GM12891 (cell line): ENCODE measurements at regions not wholly inside any gene's neighbourhood (a gene's known extent, or its start where the extent isn't known, plus 50 kb on each side); places are given as distances from the start of the nearest gene placed in this dataset.

ENCODE experiments used
- DNase-seq: peaks from one replicate; pipeline ENCODE4 v3.0.0; 2011; ENCODE audit warnings: low spot score; ENCODE audit not compliant: insufficient read length
- FAIRE-seq: peaks from 2 replicates; lab custom pipeline; 2011; peaks lifted over from hg19 to GRCh38; lab: Jason Lieb, UNC
- PAX5 ChIP-seq: IDR thresholded peaks from 2 replicates; pipeline ENCODE4 v1.6.1; 2011; ENCODE audit warnings: low read length, moderate library complexity, mild to moderate bottlenecking; ENCODE audit not compliant: insufficient read depth, severe bottlenecking
- POLR2A ChIP-seq: IDR thresholded peaks from 2 replicates; pipeline ENCODE4 v1.6.1; 2011; ENCODE audit warnings: low read depth, low read length, control low read depth
- POLR2AphosphoS5 ChIP-seq: IDR thresholded peaks from 2 replicates; pipeline ENCODE4 v1.6.1; 2011; ENCODE audit warnings: low read depth, low read length, control low read depth
- POU2F2 ChIP-seq: IDR thresholded peaks from 2 replicates; pipeline ENCODE4 v1.6.1; 2011; ENCODE audit warnings: low read depth, mild to moderate bottlenecking, control low read depth, low read length, moderate library complexity
- SPI1 ChIP-seq: IDR thresholded peaks from 2 replicates; pipeline ENCODE4 v1.6.1; 2011; ENCODE audit warnings: low read depth, low read length, control low read depth
- TAF1 ChIP-seq: IDR thresholded peaks from 2 replicates; pipeline ENCODE4 v1.6.1; 2011; ENCODE audit warnings: low read depth, low read length, control low read depth

DNA sequence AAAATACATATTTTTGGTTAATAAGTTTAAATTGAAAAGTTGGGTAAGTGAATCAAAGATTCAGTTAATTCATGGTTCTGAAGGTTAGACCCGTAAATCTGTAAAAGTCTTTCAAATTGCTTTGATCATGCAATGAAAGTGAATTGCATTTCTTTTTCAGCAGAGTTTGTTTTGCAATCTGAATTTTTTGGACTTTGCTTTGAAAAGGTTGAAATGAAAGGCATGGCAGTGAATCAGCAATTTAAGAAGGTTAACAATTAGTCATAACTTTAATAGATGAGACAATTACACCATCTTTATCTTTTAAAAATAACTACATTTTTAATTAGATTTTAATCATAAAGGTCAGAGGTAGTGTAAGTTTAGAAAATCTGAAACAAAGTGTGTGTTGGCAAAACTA, 310.9 kb upstream of the KCNJ16 start:
- no peak for FAIRE-seq
- DNase-seq = no peak
- no peak for TF ChIP-seq POLR2AphosphoS5
- TF ChIP-seq POU2F2 = no peak
- no peak for TF ChIP-seq TAF1
- TF ChIP-seq PAX5 = no peak
- no peak for TF ChIP-seq POLR2A
- no peak for TF ChIP-seq SPI1

DNA sequence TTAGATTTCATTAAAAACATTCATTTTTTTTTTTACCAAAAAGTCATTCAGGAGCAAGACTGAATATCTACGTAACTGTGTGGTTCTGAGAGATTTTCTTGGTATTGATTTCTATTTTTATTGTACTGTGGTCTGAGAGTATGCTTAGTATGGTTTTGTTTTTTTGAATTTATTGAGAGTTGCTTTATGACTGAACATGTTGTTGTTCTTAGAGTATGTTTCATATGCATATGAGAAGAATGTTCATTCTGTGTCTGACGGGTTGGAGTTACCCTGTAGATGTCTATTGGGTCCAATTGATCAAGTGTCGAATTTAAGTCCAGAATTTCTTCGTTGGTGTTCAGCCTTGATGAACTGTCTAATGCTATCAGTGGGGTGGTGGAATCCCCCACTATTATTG, 306.0 kb upstream of the KCNJ16 start:
- TF ChIP-seq POU2F2 = no peak
- no peak for TF ChIP-seq SPI1
- no peak for TF ChIP-seq TAF1
- no peak for TF ChIP-seq POLR2AphosphoS5
- no peak for TF ChIP-seq POLR2A
- TF ChIP-seq PAX5 = no peak
- FAIRE-seq = no peak
- no peak for DNase-seq

DNA sequence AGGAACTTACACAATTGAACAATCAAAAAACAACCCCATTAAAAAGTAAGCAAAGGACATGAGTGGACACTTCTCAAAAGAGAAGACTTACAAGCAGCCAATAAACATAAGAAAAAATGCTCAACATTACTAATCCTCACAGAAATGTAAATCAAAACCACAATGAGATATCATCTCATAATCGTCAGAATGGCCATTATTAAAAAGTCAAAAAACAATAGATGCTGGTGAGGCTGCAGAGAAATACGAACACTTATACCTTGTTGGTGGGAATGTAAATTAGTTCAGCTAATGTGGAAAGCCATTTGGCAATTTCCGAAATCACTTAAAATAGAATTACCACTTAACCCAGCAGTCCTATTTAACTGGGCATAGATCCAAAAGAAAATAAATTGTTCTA, 301.9 kb upstream of the KCNJ16 start:
- no peak for DNase-seq
- TF ChIP-seq SPI1 (no peak), TAF1 (no peak), POLR2AphosphoS5 (no peak), PAX5 (no peak)
- FAIRE-seq = no peak

DNA sequence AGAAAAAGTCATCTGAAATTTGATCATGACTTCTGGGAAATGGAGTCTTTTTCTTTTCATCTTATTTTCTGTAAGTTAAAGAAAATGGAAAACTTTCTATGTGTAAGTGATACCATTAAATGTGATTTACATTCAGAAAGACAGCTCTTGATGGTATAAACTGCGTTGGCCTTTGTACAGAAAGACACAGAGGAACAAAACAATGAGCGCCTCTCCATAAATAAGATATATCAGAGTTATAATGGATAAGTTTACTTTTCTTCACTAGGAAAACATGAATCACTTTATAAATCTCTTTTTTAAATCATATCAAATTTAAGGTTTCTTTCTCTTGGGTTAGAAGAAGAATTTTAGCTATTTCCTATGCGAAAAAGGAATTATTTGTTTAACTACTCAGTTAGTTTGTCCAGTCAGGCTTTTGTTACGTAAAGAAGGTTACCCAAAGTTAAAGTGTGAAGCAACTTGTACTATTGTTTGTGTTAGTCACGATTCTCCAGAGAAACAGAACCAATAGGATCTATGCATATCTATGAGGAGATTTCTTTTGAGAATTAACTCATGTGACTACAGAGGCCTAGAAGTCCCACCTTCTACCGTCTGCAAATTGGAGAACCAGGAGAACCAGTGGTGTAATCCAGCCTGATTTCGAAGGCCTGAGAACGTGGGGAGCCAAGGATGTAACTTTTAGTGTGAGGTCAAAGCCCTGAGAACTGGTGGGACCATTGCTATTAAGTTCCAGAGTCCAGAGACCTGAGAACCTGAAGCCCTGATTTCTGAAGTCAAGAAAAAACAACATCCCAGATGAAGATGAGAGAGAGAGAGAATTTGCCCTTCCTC, 295.4 kb upstream of the KCNJ16 start:
- TF ChIP-seq PAX5 = no peak
- no peak for TF ChIP-seq SPI1
- no peak for TF ChIP-seq TAF1
- TF ChIP-seq POLR2A = no peak
- no peak for TF ChIP-seq POU2F2
- no peak for TF ChIP-seq POLR2AphosphoS5
- DNase-seq (no peak), FAIRE-seq (no peak)

DNA sequence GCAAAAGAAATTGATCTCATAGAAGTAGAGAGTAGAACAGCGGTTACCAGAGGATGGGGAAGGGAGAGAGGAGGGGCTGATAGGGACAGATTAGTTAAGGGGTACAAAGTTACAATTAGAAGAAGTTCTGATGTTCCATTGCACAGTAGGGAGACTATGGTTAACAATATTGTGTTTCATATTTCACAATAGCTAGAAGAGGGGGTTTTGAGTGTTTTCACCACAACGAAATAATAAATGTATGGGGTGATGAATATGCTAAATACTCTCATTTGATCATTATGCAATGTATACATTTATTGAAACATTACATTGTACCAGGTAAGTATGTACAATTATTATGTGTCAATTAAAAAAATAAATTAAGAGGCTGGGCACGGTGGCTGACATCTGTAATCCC, 291.2 kb upstream of the KCNJ16 start:
- TF ChIP-seq POU2F2 (no peak), SPI1 (no peak)
- FAIRE-seq (no peak), DNase-seq (no peak)

DNA sequence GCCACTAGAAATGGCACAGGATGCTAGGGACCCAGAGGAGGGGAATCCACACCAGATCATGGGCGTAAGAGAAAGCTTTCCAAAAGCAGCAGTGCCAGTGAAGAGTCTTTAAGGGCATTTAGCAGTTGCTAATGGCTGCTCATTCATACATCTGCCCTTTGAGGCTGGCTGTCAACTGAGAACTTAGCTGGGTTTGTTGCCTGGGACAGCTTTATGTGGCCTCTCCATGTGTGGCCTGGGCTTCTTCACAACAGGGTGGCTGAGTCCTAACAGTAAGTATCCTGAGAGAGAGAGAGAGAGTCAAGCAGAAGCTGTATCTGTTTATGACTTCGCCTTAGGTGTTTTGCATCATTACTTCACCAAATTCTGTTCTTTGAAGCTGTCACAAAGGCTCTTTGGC, 286.1 kb upstream of the KCNJ16 start:
- TF ChIP-seq PAX5 (no peak), POLR2AphosphoS5 (no peak), POLR2A (no peak), TAF1 (no peak), POU2F2 (no peak), SPI1 (no peak)
- DNase-seq (no peak), FAIRE-seq (no peak)

DNA sequence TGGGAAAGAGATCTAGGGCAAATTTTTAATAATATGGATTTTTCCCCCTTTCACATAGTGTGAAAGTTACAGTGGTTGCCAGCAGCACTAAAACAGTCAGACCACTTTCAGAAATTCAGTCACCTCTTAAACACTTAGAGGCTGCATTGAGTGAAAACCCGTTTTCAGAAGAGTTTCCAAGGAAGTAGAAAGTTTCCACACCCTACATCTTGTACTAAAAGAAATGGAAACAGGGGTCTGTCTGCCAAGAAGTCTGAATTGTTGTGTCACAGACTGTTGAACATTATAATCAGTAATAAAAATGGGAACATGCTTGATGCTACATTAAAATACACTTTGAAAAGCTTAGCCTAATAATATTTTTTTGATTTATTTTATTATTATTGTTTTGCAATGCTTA, 278.9 kb upstream of the KCNJ16 start:
- no peak for FAIRE-seq
- no peak for TF ChIP-seq PAX5
- no peak for TF ChIP-seq TAF1
- no peak for TF ChIP-seq POU2F2
- no peak for TF ChIP-seq POLR2AphosphoS5
- TF ChIP-seq SPI1 = no peak
- TF ChIP-seq POLR2A = no peak
- no peak for DNase-seq

DNA sequence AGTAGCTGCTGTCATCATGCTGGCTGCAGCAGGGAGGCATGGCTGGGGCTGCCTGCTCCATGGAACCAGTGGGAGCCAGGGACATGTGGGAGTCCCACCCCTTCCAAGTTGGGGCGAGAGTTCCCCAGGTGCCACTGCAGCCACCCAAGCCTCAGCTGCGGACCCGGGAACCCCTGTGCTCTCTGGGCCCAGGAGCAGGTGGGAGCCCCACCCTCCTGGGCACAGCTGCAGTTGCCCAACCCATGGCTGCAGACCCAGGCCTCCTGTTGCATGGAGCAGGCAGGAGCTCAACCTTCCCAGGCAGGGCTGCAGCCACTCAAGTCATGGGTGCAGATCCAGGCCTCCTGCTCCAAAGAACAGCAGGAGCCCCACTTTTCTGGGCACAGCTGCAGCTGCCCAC, 274.2 kb upstream of the KCNJ16 start:
- DNase-seq (no peak), FAIRE-seq (no peak)
- TF ChIP-seq TAF1 (no peak), PAX5 (no peak), POLR2A (no peak)

DNA sequence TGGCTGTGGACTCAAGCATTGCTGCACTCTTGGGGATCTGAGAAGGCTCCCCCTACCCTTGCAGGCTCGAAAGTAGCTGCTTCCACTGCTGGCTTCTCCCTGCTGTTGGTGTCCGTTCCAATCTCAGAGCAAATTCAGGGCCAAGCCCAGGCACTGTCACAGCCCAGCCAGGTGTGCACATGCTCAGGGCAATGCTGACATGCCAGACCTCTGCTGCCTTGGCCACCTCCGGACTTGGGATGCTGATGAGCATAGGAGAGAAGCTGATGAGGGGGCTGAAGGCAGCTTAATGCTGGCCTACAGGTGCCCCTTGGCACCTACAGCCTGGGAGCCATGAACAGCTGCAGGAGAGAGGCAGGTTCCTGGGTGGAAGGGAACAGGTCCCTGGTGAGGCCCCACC, 273.7 kb upstream of the KCNJ16 start:
- FAIRE-seq (no peak), DNase-seq (no peak)
- TF ChIP-seq POLR2AphosphoS5 (no peak), PAX5 (no peak), SPI1 (no peak), POLR2A (no peak), TAF1 (no peak), POU2F2 (no peak)

DNA sequence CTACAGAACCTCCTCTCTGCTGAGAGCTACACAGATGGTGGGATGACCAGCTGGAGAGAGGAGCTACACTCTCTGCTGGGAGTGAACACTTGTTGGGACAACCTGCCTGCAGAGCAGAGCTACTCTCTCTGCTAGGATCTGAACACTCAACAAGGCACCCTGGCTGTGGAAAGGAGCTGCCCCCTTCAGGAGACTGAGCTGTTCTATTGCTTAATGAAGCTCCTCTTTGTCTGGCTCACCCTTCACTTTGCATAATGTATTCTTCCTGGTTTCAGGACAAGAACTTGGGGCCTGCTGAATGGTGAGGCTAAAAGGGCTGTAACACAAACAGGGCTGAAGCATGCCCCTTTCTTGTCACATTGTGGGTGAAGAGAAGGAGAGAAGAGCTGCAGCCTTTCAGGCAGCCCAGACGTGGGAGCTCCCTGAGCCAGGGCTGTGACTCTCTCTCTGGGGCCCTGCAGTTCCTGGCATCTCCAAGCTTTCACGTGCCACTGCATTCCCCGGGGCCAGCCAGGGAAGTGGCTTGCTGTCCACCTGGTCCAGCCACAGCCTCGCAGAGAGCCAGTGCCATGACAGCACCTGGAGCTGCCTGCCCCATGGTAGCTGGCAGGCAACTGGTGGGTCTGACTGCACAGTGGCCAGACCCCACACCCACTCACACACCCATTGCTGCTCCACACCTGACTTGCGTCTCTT, 272.8 kb upstream of the KCNJ16 start:
- FAIRE-seq = no peak
- no peak for TF ChIP-seq PAX5
- no peak for TF ChIP-seq TAF1
- no peak for TF ChIP-seq POLR2A
- no peak for TF ChIP-seq POLR2AphosphoS5
- TF ChIP-seq SPI1 = no peak
- no peak for TF ChIP-seq POU2F2
- DNase-seq = no peak
